HG03159 (cell line): ENCODE measurements at regions not wholly inside any gene's neighbourhood (a gene's known extent, or its start where the extent isn't known, plus 50 kb on each side); places are given as distances from the start of the nearest gene placed in this dataset.
"Not testable (repeated sequence)": the region's sequence is repeated elsewhere in the genome, so short reads cannot be mapped to it uniquely, and the experiment has no call there.

Source experiments
- ATAC-seq: cut with Tn5 transposase; IDR thresholded peaks from one replicate; pipeline ENCODE4 v1.9.1; 2021; ENCODE audit warnings: mild to moderate bottlenecking, moderate library complexity; ENCODE audit not compliant: unreplicated experiment

GRCh38 chr6:103456652-103457051 lies 1403.1 kb downstream of the HACE1 start:
- ATAC-seq: no peak

DNA sequence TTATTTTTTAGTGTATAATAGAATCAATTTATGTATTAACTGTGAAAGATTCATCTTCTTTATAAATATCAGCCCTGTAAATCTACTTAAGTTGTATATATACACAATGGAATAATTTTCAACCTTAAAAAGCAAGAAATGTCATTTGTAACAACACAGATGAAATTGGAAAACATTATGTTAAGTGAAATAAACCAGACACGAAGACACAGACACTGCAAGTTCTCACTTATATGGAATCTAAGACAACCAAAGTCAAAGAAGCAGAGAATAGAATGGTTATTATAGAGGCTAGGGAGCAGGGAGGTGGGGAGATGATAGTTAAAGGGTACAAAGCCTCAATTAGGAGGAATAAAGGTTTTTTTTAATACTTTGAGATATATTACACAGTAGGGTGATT lies 1404.4 kb downstream of the HACE1 start:
- ATAC-seq: no peak

- ATAC-seq: no peak
Observed at GRCh38 chr6:103409475-103409874, 1450.2 kb downstream of the HACE1 start.

- ATAC-seq: no peak
Observed at GRCh38 chr6:103405321-103405720, 1454.4 kb downstream of the HACE1 start.

DNA sequence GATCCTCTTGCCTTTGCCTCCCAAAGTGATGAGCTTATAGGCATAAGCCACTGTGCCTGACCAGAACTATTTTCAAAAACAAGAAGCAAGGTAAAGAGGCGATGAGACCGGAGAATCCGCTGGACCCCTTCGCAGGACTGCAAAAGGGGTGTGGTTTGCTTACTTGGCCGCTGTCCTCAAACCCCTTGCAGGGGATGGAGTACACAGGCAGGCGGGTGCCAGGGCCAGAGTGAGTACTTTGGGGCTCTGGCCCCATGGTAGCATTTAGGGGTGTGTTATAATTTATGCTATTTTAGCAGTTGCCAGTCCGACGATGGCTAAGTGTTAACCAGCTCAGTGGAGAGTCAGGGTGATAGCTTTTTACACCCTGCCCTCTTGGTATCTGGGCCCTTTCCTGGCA lies 1454.9 kb downstream of the HACE1 start:
- ATAC-seq: no peak

- ATAC-seq: no peak
Observed at GRCh38 chr6:103396768-103397167, 1463.0 kb downstream of the HACE1 start.

DNA sequence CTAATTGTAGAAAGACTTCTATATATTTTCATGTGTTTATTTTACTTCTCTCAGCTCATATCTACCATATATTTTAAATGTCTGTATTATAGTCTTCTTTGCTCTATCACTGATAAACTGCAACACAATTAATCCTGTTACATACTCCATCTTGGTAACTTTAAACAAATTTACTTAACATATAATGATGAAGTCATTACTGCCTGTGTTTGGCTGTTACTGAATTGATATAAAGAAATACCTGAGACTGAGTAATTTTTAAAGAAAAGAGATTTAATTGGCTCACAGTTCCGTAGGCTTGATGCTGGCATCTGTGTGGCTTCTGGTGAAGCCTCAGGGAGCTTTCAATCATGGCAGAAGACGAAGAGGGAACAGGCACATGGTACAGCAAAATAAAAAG lies 1480.4 kb downstream of the HACE1 start:
- ATAC-seq: no peak

GRCh38 chr6:103367212-103367611 lies 1492.5 kb downstream of the HACE1 start:
- no peak for ATAC-seq

GRCh38 chr6:103356531-103356930 lies 1503.2 kb downstream of the HACE1 start:
- ATAC-seq: no peak

DNA sequence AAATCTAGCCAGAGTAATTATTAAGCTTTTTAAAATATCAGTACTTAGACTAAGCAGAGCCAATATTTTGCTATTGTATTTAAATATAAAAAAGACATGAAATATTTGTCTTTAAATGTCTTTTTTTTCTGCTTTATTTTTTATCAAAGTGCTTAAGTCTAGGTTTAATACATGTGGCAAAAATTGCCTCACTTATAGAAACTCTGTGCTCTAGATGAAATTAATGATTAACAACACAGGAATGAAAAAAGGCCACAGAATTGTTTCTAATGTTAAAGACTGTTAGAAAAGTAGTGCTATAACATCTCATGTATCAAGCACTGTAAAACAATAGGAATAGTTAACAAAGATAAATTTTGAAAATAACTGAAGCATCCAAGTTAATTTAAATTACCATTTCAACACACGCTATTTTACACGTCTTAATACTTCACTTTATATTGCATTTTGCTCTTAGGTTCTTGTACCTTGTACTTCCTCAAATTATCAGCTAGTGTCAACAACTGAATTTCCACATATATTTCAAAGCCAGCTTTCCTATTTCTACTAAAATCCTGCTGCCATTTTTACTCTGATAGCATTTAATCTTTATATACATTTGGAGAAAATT lies 1515.1 kb downstream of the HACE1 start:
- ATAC-seq: no peak

DNA sequence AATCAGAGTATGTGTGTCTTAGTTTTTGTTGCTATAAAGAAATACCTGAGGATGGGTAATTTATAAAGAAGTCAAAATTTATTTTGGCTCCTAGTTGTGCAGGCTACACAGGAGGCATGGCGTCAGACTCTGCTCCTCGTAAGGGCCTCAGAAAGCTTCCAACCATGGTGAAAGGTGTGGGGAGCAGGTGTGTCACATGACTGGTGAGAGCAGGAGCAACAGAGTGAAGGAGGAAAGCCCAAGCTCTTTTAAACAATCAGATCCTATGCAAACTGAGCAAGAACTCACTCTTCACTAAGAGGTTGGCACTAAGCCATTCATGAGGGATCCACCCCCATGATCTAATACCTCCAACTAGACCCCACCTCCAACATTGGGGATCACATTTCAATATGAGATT lies 1524.3 kb downstream of the HACE1 start:
- ATAC-seq: no peak

- no peak for ATAC-seq
Observed at GRCh38 chr6:103326760-103327757, 1532.7 kb downstream of the HACE1 start.

DNA sequence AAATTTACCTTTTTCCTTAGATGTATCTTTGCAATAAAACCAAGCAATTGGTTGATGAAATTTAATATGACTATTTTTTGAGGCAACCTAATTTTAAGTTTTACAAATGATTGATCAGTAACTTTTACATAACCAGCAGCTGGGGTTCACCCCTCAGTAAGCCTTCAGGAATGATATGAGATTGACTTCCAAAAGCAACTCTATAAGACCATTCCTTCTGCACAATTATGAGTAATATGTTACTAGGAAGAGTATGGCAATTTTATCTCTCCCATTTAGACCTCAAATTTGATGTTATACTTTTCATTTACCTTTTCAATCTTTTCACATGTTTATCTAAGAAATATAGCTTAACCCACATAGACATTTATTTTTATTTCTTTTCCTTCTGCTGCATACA lies 1546.3 kb downstream of the HACE1 start:
- ATAC-seq: no peak

DNA sequence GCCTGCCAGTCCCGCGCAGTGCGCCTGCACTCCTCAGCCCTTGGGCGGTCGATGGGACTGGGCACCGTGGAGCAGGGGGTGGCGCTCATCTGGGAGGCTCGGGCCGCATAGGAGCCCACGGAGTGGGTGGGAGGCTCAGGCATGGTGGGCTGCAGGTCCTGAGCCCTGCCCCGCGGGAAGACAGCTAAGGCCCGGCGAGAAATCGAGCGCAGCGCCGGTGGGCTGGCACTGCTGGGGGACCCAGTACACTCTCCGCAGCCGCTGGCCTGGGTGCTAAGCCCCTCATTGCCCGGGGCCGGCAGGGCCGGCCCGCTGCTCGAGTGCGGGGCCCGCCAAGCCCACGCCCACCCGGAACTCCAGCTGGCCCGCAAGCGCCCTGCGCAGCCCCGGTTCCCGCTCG lies 1565.3 kb downstream of the HACE1 start:
- not testable (repeated sequence) for ATAC-seq

GRCh38 chr6:103284835-103285234 lies 1574.9 kb downstream of the HACE1 start:
- no peak for ATAC-seq

DNA sequence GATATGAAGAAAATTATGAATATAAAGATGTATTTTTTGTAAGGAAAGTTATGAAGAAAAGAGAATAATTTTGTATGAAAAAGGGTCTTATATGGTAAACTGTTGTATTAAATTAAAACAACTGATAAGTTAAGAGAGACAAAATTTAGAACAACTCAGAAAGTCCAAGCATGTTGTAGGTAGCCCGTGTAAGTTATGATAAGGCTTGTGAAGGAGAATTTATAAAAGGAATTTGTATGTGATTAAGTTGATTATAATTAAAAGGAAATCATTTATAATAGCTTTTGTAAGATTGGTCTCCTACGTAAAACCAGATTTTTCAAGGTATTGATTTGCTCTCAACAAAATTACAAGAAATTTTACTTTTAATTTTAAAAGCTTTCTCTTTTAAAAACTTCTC lies 1579.3 kb downstream of the HACE1 start:
- no peak for ATAC-seq

GRCh38 chr6:103277936-103278335 lies 1581.8 kb downstream of the HACE1 start:
- ATAC-seq: no peak

- ATAC-seq: no peak
Observed at GRCh38 chr6:103273048-103273447, 1586.7 kb downstream of the HACE1 start.

- no peak for ATAC-seq
Observed at GRCh38 chr6:103269581-103269980, 1590.1 kb downstream of the HACE1 start.

DNA sequence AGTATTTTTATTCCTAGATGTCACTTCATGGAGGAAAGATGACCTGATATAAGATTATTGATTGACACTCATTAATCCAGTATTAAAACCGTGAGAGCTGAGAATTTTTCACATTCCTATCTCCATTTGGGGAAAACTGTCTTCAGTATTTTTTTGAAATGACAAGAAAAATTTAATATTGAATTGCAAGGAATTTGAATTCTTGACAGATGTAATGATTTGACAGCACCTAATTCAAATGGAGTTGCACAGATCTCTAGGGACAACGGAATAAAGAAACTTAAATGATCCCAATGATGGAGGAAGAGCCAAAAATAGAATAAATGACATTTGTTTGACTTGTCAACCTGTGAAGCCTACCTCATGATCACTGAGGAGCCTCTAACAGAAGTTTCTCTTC lies 1591.4 kb downstream of the HACE1 start:
- no peak for ATAC-seq

- ATAC-seq: no peak
Observed at GRCh38 chr6:103264020-103264419, 1595.7 kb downstream of the HACE1 start.

DNA sequence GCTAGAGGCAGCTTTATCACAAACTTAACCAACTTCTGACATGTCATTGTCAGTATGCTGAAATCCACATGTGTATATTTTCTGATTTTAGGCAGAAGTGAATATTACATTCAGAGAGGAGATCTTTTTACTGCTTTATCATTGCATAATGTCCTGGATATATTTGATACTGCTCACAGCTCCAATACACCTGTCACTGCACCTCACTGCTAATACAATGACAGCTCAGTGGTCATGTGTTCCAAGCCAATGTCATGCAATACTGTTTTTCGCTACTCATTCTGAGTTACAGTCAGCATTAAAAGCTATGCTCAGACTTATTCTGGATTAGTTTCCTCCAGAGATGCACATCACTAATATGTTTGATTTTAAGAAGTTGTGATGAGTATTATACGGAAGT lies 1604.6 kb downstream of the HACE1 start:
- ATAC-seq: no peak
